ENCODE measurements at regions not wholly inside any gene's neighbourhood (a gene's known extent, or its start where the extent isn't known, plus 50 kb on each side); places are given as distances from the start of the nearest gene placed in this dataset.

DNA sequence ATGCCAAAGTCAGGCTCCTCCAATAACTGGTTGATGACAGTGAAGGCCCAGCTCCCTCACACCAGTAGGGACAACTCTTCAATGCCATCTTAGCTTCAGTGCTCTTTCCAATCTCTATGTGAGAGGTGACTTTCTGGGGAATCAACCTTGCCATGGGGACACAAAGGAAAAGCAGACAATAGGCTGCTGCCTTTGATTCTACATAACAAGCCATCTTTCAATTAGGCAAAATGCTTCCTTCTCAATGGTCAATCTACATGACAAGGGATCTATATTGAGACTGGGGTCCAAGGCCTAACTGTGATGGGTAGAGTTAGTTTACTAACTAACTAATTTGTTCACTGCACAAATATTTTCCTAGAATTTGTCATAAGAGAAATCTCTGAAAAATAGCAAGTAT is 1417.5 kb upstream of the SEL1L start:
- TF ChIP-seq EZH2 (IDR thresholded peaks at IDR 0.05) (no peak), POLR2AphosphoS5 (IDR thresholded peaks at IDR 0.05; ENCODE audit: borderline replicate concordance, low read depth, low read length) (no peak), FOXP2 (optimal IDR thresholded peaks at IDR 0.05; ENCODE audit: control extremely low read depth, extremely low read length, insufficient read depth) (no peak)
